GM10248 (cell line): ENCODE measurements at regions not wholly inside any gene's neighbourhood (a gene's known extent, or its start where the extent isn't known, plus 50 kb on each side); places are given as distances from the start of the nearest gene placed in this dataset.
"Not testable (repeated sequence)": the region's sequence is repeated elsewhere in the genome, so short reads cannot be mapped to it uniquely, and the experiment has no call there.

ENCODE experiments used
- CTCF ChIA-PET: fragments of 300-600 bp; sonication (Branson Sonifier 250); formaldehyde crosslinking; extraction: SDS; loops from one replicate; lab custom pipeline; 2021; ENCODE audit warnings: antibody characterized with exemption; lab: Yijun Ruan, JAX
- POLR2A ChIA-PET: fragments of 350-650 bp; sonication (Branson Sonifier 250); formaldehyde crosslinking; extraction: SDS; loops from one replicate; lab custom pipeline; 2020; ENCODE audit warnings: antibody characterized with exemption; lab: Yijun Ruan, JAX
- DNase-seq: peaks from one replicate; pipeline ENCODE4 v3.0.0; 2012; ENCODE audit errors: extremely low spot score
- CTCF ChIP-seq: IDR thresholded peaks from 2 replicates; pipeline ENCODE4 v1.5.1; 2012; ENCODE audit warnings: mild to moderate bottlenecking, low read depth; ENCODE audit errors: extremely low read depth, missing control alignments, control extremely low read depth

GRCh38 chr13:78540058-78540457 lies 63.3 kb downstream of the POU4F1 start:
- DNase-seq, result no peak
- no peak for TF ChIP-seq CTCF
- CTCF ChIA-PET, result no interaction called here
- POLR2A ChIA-PET, result no interaction called here

DNA sequence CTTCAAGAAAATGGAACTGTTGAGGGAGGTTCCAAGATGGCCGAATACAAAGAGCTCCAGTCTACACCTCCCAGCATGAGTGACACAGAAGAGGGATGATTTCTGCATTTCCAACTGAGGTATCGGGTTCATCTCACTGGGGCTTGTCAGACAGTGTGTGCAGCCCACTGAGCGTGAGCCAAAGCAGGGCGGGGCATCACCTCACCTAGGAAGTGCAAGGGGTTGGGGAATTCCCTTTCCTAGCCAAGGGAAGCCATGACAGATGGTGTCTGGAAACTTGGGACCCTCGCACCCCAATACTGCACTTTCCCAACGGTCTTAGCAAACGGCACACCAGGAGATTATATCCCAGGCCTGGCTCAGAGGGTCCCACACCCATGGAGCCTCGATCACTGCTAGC lies 77.3 kb downstream of the POU4F1 start:
- CTCF ChIA-PET, POLR2A ChIA-PET, DNase-seq: not testable (repeated sequence)

DNA sequence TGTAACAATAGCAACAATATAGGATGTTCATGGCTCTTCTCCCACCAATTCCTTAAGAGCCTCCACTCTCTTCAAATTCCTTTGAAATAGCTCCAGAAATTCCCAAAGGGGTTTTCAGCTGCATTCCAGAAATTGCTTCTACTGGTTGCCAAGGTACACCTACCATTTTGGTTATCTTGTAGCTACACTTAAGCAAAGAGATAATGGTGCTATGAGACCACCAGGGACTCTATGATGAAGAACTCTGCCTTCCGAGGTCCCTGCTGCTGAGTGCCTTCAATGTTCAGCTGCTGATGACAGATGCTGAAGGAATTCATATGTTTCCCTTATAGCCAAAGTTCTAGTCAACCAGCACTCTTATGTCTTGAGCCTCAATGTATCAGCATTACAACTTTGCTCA lies 78.4 kb downstream of the POU4F1 start:
- no peak for DNase-seq
- ChIA-PET POLR2A (no interaction called here), CTCF (no interaction called here)
- no peak for TF ChIP-seq CTCF

- TF ChIP-seq CTCF, result no peak
- ChIA-PET CTCF (interaction anchor here (0.9 kb wide), 1 partner anchor 12 kb away, joined by 3 read pairs; no protein-coding TSS in a partner anchor), POLR2A (no interaction called here)
- no peak for DNase-seq
Observed at GRCh38 chr13:78521091-78521490, 82.3 kb downstream of the POU4F1 start.

DNA sequence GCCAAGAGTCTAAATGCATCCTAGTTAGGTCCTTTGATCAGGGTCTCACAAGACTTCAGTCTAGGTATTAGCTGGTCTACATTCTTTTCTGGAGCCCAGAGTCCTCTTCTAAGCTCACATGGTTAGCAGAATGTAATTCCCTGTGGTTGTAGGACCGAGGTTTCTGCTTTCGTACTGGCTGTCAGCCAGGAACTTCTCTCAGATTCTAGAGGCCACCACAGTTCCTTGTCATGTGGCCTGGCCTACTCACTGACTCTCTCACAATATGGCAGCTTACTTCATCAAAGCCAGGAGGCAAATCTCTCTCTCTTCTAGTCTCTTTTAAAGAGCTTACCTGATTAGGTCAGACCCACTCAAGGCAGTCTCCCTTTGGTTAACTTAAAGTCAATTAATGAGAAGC lies 82.9 kb downstream of the POU4F1 start:
- no peak for TF ChIP-seq CTCF
- ChIA-PET CTCF (interaction anchor here (0.9 kb wide), 1 partner anchor 13 kb away, joined by 3 read pairs; no protein-coding TSS in a partner anchor), POLR2A (no interaction called here)
- no peak for DNase-seq

GRCh38 chr13:78518482-78518881 lies 84.9 kb downstream of the POU4F1 start:
- CTCF ChIA-PET, POLR2A ChIA-PET: not testable (repeated sequence)

GRCh38 chr13:78499802-78500201 lies 103.5 kb downstream of the POU4F1 start:
- CTCF ChIA-PET, result interaction anchor here (1.4 kb wide), 1 partner anchor 27 kb away, joined by 3 read pairs; no protein-coding TSS in a partner anchor
- no peak for DNase-seq
- POLR2A ChIA-PET, result no interaction called here
- no peak for TF ChIP-seq CTCF

More at GRCh38 chr13:78518482-78518881, 84.9 kb downstream of the POU4F1 start:
- DNase-seq, result not testable (repeated sequence)
